Type B pancreatic cell (in vitro differentiated cells): ENCODE measurements at regions not wholly inside any gene's neighbourhood (a gene's known extent, or its start where the extent isn't known, plus 50 kb on each side); places are given as distances from the start of the nearest gene placed in this dataset.

Experiments
- DNase-seq: peaks from one replicate; pipeline ENCODE4 v3.0.0; 2021; ENCODE audit warnings: mixed read lengths; ENCODE audit not compliant: unreplicated experiment; ENCODE audit errors: extremely low spot score
- H3K27ac Mint-ChIP-seq: 2 replicates; pipeline ENCODE4 v1.8.0; 2021; ENCODE audit warnings: mild to moderate bottlenecking, mixed read lengths
- H3K27me3 Mint-ChIP-seq: 2 replicates; pipeline ENCODE4 v1.8.0; 2021; ENCODE audit warnings: mixed read lengths
- H3K36me3 Mint-ChIP-seq: 2 replicates; pipeline ENCODE4 v1.8.0; 2021; ENCODE audit warnings: mixed read lengths
- H3K4me1 Mint-ChIP-seq: one replicate; pipeline ENCODE4 v1.8.0; 2021; ENCODE audit warnings: mixed read lengths; ENCODE audit not compliant: unreplicated experiment
- H3K4me3 Mint-ChIP-seq: 2 replicates; pipeline ENCODE4 v1.8.0; 2021; ENCODE audit warnings: mild to moderate bottlenecking, mixed read lengths
- H3K9me3 Mint-ChIP-seq: 2 replicates; pipeline ENCODE4 v1.8.0; 2021; ENCODE audit warnings: mixed read lengths
- TF ChIP-seq, protein P1 (sequence below): fragments of 200-600 bp; sonication (generic); conservative IDR thresholded peaks from 2 replicates; pipeline ENCODE4 v1.5.0; 2021; ENCODE audit warnings: antibody characterized with exemption, mild to moderate bottlenecking

DNA sequence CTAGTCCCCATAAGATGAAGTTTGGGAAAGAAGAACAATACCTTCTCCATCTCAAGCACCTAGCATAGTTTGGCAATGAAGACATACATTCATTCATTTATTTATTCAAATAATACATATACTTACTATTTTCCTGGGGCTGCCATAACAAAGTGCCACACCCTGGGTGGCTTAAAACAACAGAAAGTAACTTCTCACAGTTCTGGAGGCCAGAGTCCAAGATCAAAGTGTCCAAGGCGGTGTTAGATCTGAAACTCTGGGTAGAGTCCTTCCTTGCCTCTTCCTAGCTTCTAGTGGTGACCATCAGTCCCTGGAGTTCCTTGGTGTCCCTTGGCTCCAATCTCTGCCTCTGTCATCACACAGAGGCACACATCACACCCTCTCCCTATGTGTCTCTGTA, 112.1 kb upstream of the IGSF21 start:
- Mint-ChIP-seq H3K4me1 (no peaks in the 10 kb centered on the region), H3K27me3 (peaks cover 31% of the 10 kb centered on the region), H3K27ac (no peak overlapping the region), H3K36me3 (no peaks in the 10 kb centered on the region), H3K4me3 (no peak overlapping the region), H3K9me3 (no peaks in the 10 kb centered on the region)
- TF ChIP-seq, protein P1, sequence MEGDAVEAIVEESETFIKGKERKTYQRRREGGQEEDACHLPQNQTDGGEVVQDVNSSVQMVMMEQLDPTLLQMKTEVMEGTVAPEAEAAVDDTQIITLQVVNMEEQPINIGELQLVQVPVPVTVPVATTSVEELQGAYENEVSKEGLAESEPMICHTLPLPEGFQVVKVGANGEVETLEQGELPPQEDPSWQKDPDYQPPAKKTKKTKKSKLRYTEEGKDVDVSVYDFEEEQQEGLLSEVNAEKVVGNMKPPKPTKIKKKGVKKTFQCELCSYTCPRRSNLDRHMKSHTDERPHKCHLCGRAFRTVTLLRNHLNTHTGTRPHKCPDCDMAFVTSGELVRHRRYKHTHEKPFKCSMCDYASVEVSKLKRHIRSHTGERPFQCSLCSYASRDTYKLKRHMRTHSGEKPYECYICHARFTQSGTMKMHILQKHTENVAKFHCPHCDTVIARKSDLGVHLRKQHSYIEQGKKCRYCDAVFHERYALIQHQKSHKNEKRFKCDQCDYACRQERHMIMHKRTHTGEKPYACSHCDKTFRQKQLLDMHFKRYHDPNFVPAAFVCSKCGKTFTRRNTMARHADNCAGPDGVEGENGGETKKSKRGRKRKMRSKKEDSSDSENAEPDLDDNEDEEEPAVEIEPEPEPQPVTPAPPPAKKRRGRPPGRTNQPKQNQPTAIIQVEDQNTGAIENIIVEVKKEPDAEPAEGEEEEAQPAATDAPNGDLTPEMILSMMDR: no peak
- no peak for DNase-seq

DNA sequence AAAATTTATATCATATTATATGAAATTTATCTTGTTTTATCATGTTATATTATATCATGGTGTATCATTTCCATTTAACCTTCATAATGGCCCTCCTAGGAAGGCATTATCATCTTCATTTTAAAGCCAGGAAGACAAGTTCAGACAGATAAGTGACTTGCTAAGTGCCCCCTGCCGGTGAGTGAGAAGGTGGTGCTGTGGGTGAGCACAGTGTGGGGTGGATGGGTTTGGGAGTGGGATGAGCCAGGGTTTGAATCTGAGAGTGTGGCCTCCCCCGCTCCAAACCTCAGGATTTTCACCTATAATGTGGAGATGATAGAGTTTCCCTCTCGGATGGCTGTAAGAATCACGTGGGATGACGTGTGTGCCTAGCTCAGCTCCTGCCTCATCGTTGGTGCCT, 108.7 kb upstream of the IGSF21 start:
- Mint-ChIP-seq H3K36me3 (no peaks in the 10 kb centered on the region), H3K4me3 (no peak overlapping the region), H3K9me3 (no peaks in the 10 kb centered on the region), H3K4me1 (no peaks in the 10 kb centered on the region), H3K27ac (no peak overlapping the region), H3K27me3 (peaks cover 37% of the 10 kb centered on the region)
- TF ChIP-seq, protein P1: peak; percentile 44
- no peak for DNase-seq

DNA sequence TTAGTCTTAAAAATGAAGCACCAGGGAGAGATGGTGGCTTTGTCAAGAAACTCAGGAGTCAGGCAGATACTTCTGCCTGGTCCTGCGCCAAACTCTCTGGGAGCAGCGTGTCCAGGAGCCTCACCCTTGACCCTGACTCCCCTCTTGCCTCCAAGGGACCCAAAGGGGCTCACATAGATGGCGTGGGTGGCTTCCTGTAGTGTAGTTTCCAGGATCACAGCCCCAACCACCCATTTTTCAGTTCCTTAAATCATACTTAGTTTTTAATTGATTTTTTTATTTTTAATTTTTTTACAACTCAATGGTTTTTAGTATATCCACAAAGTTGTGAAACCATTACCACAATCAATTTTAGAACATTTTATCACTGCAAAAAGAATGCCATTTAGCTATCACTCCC, 107.7 kb upstream of the IGSF21 start:
- Mint-ChIP-seq H3K27me3 (peaks cover 38% of the 10 kb centered on the region), H3K4me1 (no peaks in the 10 kb centered on the region), H3K27ac (no peak overlapping the region), H3K36me3 (no peaks in the 10 kb centered on the region), H3K4me3 (no peak overlapping the region), H3K9me3 (no peaks in the 10 kb centered on the region)
- TF ChIP-seq, protein P1: no peak
- no peak for DNase-seq

DNA sequence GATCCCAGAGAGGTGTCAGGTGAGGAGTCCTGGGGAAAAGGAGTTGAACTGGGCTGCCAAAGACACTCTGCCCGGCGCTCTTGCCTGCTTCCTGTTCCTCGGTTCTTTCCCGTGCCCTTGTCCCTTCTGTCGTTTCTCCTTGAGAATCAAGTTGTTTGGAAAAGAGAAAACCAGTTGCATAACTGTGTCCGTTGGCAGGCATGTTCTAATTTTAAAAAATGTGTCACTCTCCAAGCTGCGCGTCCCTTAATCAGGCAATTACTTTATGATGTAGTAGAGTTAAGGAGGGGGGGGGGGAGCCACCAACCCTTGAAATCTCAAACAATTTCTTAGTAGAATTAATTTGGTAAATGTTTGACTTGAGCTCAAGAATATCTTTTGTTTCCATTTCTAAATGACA, 105.9 kb upstream of the IGSF21 start:
- Mint-ChIP-seq H3K4me1 (no peaks in the 10 kb centered on the region), H3K4me3 (no peak overlapping the region), H3K27ac (no peak overlapping the region), H3K27me3 (peaks cover 45% of the 10 kb centered on the region), H3K36me3 (no peaks in the 10 kb centered on the region), H3K9me3 (no peaks in the 10 kb centered on the region)
- no peak for DNase-seq
- TF ChIP-seq, protein P1: no peak

DNA sequence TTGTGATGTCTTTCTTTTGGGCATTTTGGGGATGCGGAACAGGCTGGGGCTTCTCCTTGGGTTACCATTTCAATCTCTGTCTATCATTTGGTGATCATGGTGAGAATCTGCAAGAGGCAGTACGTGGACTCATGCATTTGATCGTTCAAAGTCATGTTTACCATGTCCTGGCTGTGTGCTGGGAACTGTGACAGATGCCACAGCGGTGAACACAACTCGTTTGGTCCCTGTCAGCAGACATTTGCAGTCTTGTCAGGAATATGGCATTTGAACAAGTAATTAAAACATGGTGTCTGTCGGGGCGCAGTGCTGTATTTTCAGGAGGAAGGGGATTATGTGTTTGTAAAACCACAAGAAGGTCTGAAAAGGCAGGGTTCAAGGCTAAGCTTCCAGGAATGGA, 103.3 kb upstream of the IGSF21 start:
- Mint-ChIP-seq H3K4me3 (no peak overlapping the region), H3K9me3 (no peaks in the 10 kb centered on the region), H3K27ac (no peak overlapping the region), H3K27me3 (peaks cover 58% of the 10 kb centered on the region), H3K4me1 (no peaks in the 10 kb centered on the region), H3K36me3 (no peaks in the 10 kb centered on the region)
- DNase-seq: no peak
- TF ChIP-seq, protein P1: no peak

DNA sequence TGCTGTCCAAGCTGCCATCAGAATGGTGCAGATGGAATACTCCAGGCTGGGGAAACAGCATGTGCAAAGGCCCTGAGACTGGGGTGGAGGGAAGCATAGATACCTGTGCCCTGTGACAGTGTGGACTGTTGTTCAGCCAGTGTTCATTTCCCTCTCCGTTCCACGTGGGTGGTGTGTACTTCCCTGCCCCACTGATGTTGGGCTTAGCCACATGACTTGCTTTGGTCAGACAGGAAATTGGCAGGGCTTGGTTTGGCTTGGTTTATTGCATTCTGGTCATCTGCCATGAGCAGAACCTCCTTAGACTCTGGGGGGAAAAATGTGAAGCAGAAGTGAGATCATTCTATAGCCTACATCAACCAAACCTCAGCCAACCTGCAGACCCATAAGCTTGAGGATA, 102.4 kb upstream of the IGSF21 start:
- Mint-ChIP-seq H3K4me3 (no peak overlapping the region), H3K36me3 (no peaks in the 10 kb centered on the region), H3K4me1 (no peaks in the 10 kb centered on the region), H3K27ac (no peak overlapping the region), H3K27me3 (peaks cover 66% of the 10 kb centered on the region), H3K9me3 (no peaks in the 10 kb centered on the region)
- DNase-seq: no peak
- TF ChIP-seq, protein P1: no peak
